ENCODE measurements at regions not wholly inside any gene's neighbourhood (a gene's known extent, or its start where the extent isn't known, plus 50 kb on each side); places are given as distances from the start of the nearest gene placed in this dataset.

- Histone ChIP-seq H4K91ac (ENCODE audit: insufficient read depth, low read depth, low read length) (no peak overlapping the region), H3K4ac (ENCODE audit: low read depth, low read length) (no peak overlapping the region), H4K20me1 (ENCODE audit: insufficient read depth, low read length) (no peaks in the 10 kb centered on the region), H3K27me3 (ENCODE audit: control insufficient read depth, insufficient read depth, low read length) (no peaks in the 10 kb centered on the region), H2BK20ac (ENCODE audit: low read depth, low read length) (no peak overlapping the region), H2AFZ (replicated peaks; ENCODE audit: low read length, poor library complexity) (no peak overlapping the region), H2AK5ac (ENCODE audit: low read depth, low read length) (no peak overlapping the region), H3K56ac (ENCODE audit: extremely low read depth, insufficient read depth, low read length) (no peak overlapping the region), H3K4me1 (ENCODE audit: control insufficient read depth, insufficient read depth, low read length) (no peaks in the 10 kb centered on the region), H3K36me3 (ENCODE audit: control insufficient read depth, insufficient read depth, low read length) (no peaks in the 10 kb centered on the region), H3K4me3 (ENCODE audit: insufficient read depth, low read depth, low read length) (no peak overlapping the region), H3K9me3 (ENCODE audit: control insufficient read depth, insufficient read depth, low read length) (no peaks in the 10 kb centered on the region), H2BK5ac (ENCODE audit: low read depth, low read length, poor library complexity, severe bottlenecking) (no peak overlapping the region), H3K4me2 (ENCODE audit: low read depth, low read length) (no peak overlapping the region), H2AK9ac (replicated peaks; ENCODE audit: low read depth, low read length, poor library complexity) (no peak overlapping the region), H3K27ac (ENCODE audit: insufficient read depth, low read length) (no peak overlapping the region), H2BK15ac (ENCODE audit: low read depth, low read length) (no peak overlapping the region), H3K9ac (ENCODE audit: low read depth, low read length) (no peak overlapping the region), H2BK120ac (ENCODE audit: low read depth, low read length) (no peak overlapping the region), H3K23ac (ENCODE audit: low read depth, low read length) (no peak overlapping the region), H3K79me1 (ENCODE audit: low read depth in 1 of 2, low read length in 2 of 2) (no peaks in the 10 kb centered on the region), H3K18ac (ENCODE audit: low read depth, low read length) (no peak overlapping the region), H3K9me1 (ENCODE audit: insufficient read depth, low read length) (no peaks in the 10 kb centered on the region), H4K8ac (ENCODE audit: low read depth in 2 of 2, low read length in 2 of 2) (no peak overlapping the region), H3K14ac (replicated peaks; ENCODE audit: low read depth, low read length) (no peak overlapping the region), H4K5ac (ENCODE audit: low read depth, low read length) (no peak overlapping the region)
- ChIA-PET POLR2A (ENCODE audit: unreplicated experiment) (no interaction called here), CTCF (no interaction called here)
- no CpG with 5 or more reads among the region's 2 CpGs for WGBS, 2 experiments (ENCODE audit: extremely low coverage in 2 of 2, insufficient read length in 1 of 2)
- DNase-seq (no peak), ATAC-seq (ENCODE audit: low read depth) (no peak)
- no peak for TF ChIP-seq ELK1 (IDR thresholded peaks at IDR 0.05; ENCODE audit: borderline replicate concordance, low read depth, low read length)
- TF ChIP-seq NFE2L2 (IDR thresholded peaks at IDR 0.05; ENCODE audit: low read depth, low read length), result no peak
- TF ChIP-seq MAFK (IDR thresholded peaks at IDR 0.05; ENCODE audit: low read depth, low read length), result no peak
- no peak for TF ChIP-seq RAD21 (IDR thresholded peaks at IDR 0.05; ENCODE audit: low read length)
- dilution Hi-C loops (cut with HindIII; ENCODE audit: low sequenced_read_pairs, unreplicated experiment), result no loop called here
- BruUV-seq (replicated peaks), result no TSS peak
- in situ Hi-C loops (cut with MboI; ENCODE audit: low sequenced_read_pairs), result no loop called here
- intact Hi-C loops (cut with micrococcal nuclease), result no loop called here
These were observed 125.5 kb downstream of the TMTC3 start for GRCh38 chr12:88267630-88268029.

All from IMR-90 (cell line).